ENCODE measurements at regions not wholly inside any gene's neighbourhood (a gene's known extent, or its start where the extent isn't known, plus 50 kb on each side); places are given as distances from the start of the nearest gene placed in this dataset.

DNA sequence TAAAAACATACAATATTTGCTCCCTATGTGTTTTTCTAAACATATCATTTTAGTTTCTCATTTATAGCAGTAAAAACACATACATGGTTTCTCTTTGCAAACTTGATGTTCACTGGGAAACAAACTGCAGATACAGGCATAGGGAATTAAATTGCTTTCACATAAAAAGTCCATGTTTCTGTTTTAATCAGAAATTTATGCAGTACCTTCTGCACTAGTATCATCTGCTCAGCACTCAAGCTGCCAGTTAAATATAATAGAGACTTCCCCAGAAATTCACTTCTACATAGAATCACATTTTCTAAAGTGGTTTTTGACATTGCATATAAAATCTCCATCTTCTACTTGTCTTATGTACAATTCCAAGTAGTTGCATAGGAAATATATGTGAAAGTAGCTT lies 1107.3 kb upstream of the NRXN1 start:
- TF ChIP-seq, protein P1, sequence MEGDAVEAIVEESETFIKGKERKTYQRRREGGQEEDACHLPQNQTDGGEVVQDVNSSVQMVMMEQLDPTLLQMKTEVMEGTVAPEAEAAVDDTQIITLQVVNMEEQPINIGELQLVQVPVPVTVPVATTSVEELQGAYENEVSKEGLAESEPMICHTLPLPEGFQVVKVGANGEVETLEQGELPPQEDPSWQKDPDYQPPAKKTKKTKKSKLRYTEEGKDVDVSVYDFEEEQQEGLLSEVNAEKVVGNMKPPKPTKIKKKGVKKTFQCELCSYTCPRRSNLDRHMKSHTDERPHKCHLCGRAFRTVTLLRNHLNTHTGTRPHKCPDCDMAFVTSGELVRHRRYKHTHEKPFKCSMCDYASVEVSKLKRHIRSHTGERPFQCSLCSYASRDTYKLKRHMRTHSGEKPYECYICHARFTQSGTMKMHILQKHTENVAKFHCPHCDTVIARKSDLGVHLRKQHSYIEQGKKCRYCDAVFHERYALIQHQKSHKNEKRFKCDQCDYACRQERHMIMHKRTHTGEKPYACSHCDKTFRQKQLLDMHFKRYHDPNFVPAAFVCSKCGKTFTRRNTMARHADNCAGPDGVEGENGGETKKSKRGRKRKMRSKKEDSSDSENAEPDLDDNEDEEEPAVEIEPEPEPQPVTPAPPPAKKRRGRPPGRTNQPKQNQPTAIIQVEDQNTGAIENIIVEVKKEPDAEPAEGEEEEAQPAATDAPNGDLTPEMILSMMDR (IDR thresholded peaks at IDR 0.05 in 4 of 5, conservative IDR thresholded peaks at IDR 0.05 in 1 of 5), result no peak
- no peak for TF ChIP-seq POLR2A (IDR thresholded peaks at IDR 0.05)

All from gastrocnemius medialis (tissue), 4 donors.